A549 (cell line): ENCODE measurements at regions not wholly inside any gene's neighbourhood (a gene's known extent, or its start where the extent isn't known, plus 50 kb on each side); places are given as distances from the start of the nearest gene placed in this dataset.

Experiments used
- BHLHE40 ChIP-seq: IDR thresholded peaks from 2 replicates; pipeline ENCODE4 v1.6.1; 2012; ENCODE audit warnings: low read depth, low read length, inconsistent platforms
- CBX2 ChIP-seq: fragments of 200-600 bp; sonication (generic); IDR thresholded peaks from 2 replicates; pipeline ENCODE4 v1.6.1; 2016; ENCODE audit warnings: low read depth, mild to moderate bottlenecking, borderline replicate concordance
- ESRRA ChIP-seq: fragments of 150-350 bp; IDR thresholded peaks from 2 replicates; pipeline ENCODE4 v1.6.1; 2014; ENCODE audit warnings: mild to moderate bottlenecking, low read length, borderline replicate concordance
- HDAC2 ChIP-seq: fragments of 200-600 bp; sonication (generic); IDR thresholded peaks from 2 replicates; pipeline ENCODE4 v1.6.1; 2016
- HEYL ChIP-seq: fragments of 250-450 bp; sonication (Bioruptor Pico); IDR thresholded peaks from 2 replicates; pipeline ENCODE4 v1.8.0; 2021; ENCODE audit warnings: mild to moderate bottlenecking, moderate library complexity
- HMGXB4 ChIP-seq: fragments of 250-450 bp; sonication (Bioruptor Pico); IDR thresholded peaks from 2 replicates; pipeline ENCODE4 v1.5.0; 2021; ENCODE audit warnings: mild to moderate bottlenecking, moderate library complexity, borderline replicate concordance
- KDM1A ChIP-seq: fragments of 200-600 bp; sonication (generic); IDR thresholded peaks from 2 replicates; pipeline ENCODE4 v1.6.1; 2016; ENCODE audit warnings: low read depth, mild to moderate bottlenecking
- MAFK ChIP-seq: fragments of 450-650 bp; IDR thresholded peaks from 2 replicates; pipeline ENCODE4 v1.6.1; 2014; ENCODE audit not compliant: partially characterized antibody
- MAZ ChIP-seq: fragments of 150-350 bp; IDR thresholded peaks from 2 replicates; pipeline ENCODE4 v1.6.1; 2014; ENCODE audit warnings: antibody characterized with exemption, low read depth, low read length, borderline replicate concordance
- POLR2A ChIP-seq: IDR thresholded peaks from 2 replicates; pipeline ENCODE4 v1.6.1; 2012; ENCODE audit warnings: mild to moderate bottlenecking, low read length
- RAD21 ChIP-seq, 2 experiments: fragments of >200 bp in 1 of 2; sonication (Bioruptor Twin) in 1 of 2; formaldehyde crosslinking in 1 of 2; IDR thresholded peaks in 1 of 2; conservative IDR thresholded peaks in 1 of 2; 2 replicates in 1 of 2; 3 replicates in 1 of 2; pipeline ENCODE4 v1.6.1; 2012 to 2018; ENCODE audit warnings: inconsistent platforms in 1 of 2
- RCOR1 ChIP-seq: fragments of 150-350 bp; IDR thresholded peaks from 2 replicates; pipeline ENCODE4 v1.6.1; 2014; ENCODE audit warnings: antibody characterized with exemption, low read length, low read depth
- ZFP36 ChIP-seq: fragments of 450-650 bp; IDR thresholded peaks from 2 replicates; pipeline ENCODE4 v1.6.1; 2014; ENCODE audit warnings: borderline replicate concordance; ENCODE audit not compliant: partially characterized antibody
- TF ChIP-seq, protein P1 (sequence below): fragments of >200 bp; sonication (Bioruptor Twin); formaldehyde crosslinking; IDR thresholded peaks from 3 replicates; pipeline ENCODE4 v1.5.1; 2016

- TF ChIP-seq HMGXB4 (CRISPR knock-in tag) (no peak), POLR2A (no peak), MAZ (no peak), HDAC2 (no peak), RAD21 (conservative IDR thresholded peaks at IDR 0.05 in 1 of 2, IDR thresholded peaks at IDR 0.05 in 1 of 2) (no peak), MAFK (no peak), ZFP36 (no peak), ESRRA (no peak), CBX2 (no peak), KDM1A (no peak), HEYL (no peak), RCOR1 (no peak), BHLHE40 (no peak)
- TF ChIP-seq, protein P1, sequence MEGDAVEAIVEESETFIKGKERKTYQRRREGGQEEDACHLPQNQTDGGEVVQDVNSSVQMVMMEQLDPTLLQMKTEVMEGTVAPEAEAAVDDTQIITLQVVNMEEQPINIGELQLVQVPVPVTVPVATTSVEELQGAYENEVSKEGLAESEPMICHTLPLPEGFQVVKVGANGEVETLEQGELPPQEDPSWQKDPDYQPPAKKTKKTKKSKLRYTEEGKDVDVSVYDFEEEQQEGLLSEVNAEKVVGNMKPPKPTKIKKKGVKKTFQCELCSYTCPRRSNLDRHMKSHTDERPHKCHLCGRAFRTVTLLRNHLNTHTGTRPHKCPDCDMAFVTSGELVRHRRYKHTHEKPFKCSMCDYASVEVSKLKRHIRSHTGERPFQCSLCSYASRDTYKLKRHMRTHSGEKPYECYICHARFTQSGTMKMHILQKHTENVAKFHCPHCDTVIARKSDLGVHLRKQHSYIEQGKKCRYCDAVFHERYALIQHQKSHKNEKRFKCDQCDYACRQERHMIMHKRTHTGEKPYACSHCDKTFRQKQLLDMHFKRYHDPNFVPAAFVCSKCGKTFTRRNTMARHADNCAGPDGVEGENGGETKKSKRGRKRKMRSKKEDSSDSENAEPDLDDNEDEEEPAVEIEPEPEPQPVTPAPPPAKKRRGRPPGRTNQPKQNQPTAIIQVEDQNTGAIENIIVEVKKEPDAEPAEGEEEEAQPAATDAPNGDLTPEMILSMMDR: no peak
Observed at GRCh38 chrX:42123369-42123768, 200.0 kb upstream of the CASK start.
